B cell (primary cell): ENCODE measurements at regions not wholly inside any gene's neighbourhood (a gene's known extent, or its start where the extent isn't known, plus 50 kb on each side); places are given as distances from the start of the nearest gene placed in this dataset.
"Not testable (repeated sequence)": the region's sequence is repeated elsewhere in the genome, so short reads cannot be mapped to it uniquely, and the experiment has no call there.

ENCODE experiments used
- EZH2 ChIP-seq: IDR thresholded peaks from 2 replicates; pipeline ENCODE4 v1.6.1; 2012; ENCODE audit warnings: borderline replicate concordance, low read depth, mild to moderate bottlenecking, moderate library complexity, low read length; ENCODE audit not compliant: insufficient read depth, poor library complexity, severe bottlenecking
- TF ChIP-seq, protein P1 (sequence below): fragments of 200-600 bp; IDR thresholded peaks from one replicate; pipeline ENCODE4 v1.8.0; 2022; ENCODE audit warnings: antibody characterized with exemption, mild to moderate bottlenecking

DNA sequence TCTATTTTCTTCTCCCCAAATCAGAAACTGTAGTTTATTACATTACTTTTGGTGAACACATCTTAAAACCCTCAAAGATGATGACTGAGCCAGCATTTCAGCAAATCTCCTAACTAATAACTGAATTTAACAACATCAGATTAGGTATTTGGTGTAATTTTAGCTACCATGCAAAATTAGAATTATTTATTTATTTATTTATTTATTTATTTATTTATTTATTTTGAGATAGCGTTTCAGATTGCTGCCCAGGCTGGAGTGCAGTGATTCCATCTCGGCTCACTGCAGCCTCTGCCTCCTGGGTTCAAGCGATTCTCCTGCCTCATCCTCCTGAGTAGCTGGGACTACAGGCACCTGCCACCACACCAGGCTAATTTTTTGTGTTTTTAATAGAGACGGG is 205.7 kb downstream of the OR4C45 start:
- TF ChIP-seq EZH2: not testable (repeated sequence)
- TF ChIP-seq, protein P1, sequence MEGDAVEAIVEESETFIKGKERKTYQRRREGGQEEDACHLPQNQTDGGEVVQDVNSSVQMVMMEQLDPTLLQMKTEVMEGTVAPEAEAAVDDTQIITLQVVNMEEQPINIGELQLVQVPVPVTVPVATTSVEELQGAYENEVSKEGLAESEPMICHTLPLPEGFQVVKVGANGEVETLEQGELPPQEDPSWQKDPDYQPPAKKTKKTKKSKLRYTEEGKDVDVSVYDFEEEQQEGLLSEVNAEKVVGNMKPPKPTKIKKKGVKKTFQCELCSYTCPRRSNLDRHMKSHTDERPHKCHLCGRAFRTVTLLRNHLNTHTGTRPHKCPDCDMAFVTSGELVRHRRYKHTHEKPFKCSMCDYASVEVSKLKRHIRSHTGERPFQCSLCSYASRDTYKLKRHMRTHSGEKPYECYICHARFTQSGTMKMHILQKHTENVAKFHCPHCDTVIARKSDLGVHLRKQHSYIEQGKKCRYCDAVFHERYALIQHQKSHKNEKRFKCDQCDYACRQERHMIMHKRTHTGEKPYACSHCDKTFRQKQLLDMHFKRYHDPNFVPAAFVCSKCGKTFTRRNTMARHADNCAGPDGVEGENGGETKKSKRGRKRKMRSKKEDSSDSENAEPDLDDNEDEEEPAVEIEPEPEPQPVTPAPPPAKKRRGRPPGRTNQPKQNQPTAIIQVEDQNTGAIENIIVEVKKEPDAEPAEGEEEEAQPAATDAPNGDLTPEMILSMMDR: not testable (repeated sequence)
